ENCODE measurements at regions not wholly inside any gene's neighbourhood (a gene's known extent, or its start where the extent isn't known, plus 50 kb on each side); places are given as distances from the start of the nearest gene placed in this dataset.

DNA sequence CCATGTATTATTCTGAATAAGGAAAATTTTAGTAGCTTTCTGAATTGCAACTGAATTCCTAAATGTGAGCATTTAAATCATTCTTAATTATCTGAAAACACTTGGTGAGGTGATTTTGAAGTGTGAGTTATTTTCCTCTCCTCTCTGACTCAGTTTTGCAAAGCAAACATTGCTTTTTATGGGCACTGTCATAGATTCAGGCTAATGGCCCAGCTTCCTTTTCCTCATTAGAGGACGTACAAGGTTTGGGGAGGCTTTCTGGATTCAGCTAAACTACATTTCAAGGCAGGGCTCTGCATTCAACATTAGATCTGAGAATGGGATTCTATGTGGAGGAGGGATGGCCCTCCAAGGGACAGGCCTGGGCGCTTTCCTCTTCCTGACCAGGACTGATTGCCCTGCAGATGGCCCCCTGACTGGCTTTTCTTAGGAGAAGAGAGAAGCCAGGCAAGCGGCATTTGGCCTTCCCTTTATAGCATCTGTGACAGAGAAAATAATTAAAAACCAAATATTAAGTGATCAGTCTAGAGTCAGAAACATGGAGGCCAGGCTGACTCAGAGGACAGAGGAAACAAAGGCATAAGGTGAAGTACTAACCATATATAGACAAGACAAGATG is 53.0 kb upstream of the STXBP5L start:
- Histone ChIP-seq H3K9me3 (ENCODE audit: low read length) (no peaks in the 10 kb centered on the region), H3K36me3 (ENCODE audit: insufficient read depth, low read length) (no peaks in the 10 kb centered on the region), H3K4me3 (ENCODE audit: low read length) (no peak overlapping the region), H3K27me3 (ENCODE audit: insufficient read depth, low read length, poor library complexity, severe bottlenecking) (peaks cover 5% of the 10 kb centered on the region), H3K27ac (ENCODE audit: low read depth, low read length) (no peak overlapping the region), H3K4me1 (ENCODE audit: insufficient read depth, low read length) (no peaks in the 10 kb centered on the region)
- no peaks in the 10 kb centered on the region for H3K36me3 Mint-ChIP-seq
- H3K4me1 Mint-ChIP-seq = no peaks in the 10 kb centered on the region
- ChIA-PET CTCF (no interaction called here), POLR2A (no interaction called here)
- H3K9me3 Mint-ChIP-seq = peaks cover 0 to 1% (median 0%) of the 10 kb centered on the region in 5 donors
- peaks cover 10 to 20% of the 10 kb centered on the region in 2 donors for H3K27me3 Mint-ChIP-seq
- no peak for DNase-seq
- H3K4me3 Mint-ChIP-seq = no peak overlapping the region
- H3K27ac Mint-ChIP-seq = no peak overlapping the region

DNA sequence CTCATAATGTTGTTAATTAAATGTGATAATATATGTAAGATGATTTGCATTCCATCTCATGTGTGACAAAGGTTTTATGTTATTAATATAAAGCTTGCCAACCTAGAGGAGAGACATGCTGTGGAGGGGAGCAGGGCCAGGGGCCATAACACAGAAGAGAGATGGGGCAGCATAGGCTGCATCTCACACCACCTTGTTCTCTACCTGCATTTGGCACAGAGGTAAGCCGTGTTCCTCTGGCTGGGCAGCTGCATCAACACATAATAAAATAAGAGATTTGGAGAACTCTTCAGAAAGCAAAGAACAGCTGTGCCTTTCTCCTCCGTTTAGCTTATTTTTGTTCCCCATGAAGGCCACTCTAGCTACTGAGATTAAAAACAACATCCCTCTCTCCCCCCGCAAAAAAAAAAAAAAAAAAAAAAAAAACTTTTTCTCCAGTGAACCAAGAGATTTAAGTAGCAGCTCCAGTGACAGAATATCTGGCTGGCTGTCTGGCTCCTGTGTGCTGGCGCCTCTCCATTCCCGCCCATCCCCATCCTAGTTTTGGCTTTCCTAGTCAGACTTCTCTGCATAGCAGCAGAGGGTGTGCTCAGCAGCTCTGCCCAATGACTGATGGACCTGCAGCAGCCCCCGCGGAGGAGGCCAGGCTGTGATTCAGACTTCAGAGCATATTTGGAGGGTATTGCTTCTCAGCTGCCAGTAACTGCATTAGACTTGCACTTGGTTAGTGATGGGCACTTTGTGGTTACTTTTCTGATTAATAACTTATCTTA is 52.2 kb upstream of the STXBP5L start:
- DNase-seq = no peak
- peaks cover 0 to 1% (median 0%) of the 10 kb centered on the region in 5 donors for H3K9me3 Mint-ChIP-seq
- H3K36me3 ChIP-seq (ENCODE audit: insufficient read depth, low read length) = no peaks in the 10 kb centered on the region
- H3K27me3 ChIP-seq (ENCODE audit: insufficient read depth, low read length, poor library complexity, severe bottlenecking) = peaks cover 5% of the 10 kb centered on the region
- no peaks in the 10 kb centered on the region for H3K4me1 Mint-ChIP-seq
- ChIA-PET POLR2A (no interaction called here), CTCF (no interaction called here)
- H3K4me3 Mint-ChIP-seq = no peak overlapping the region
- no peak overlapping the region for H3K27ac Mint-ChIP-seq
- no peaks in the 10 kb centered on the region for H3K9me3 ChIP-seq (ENCODE audit: low read length)
- no peaks in the 10 kb centered on the region for H3K4me1 ChIP-seq (ENCODE audit: insufficient read depth, low read length)
- H3K27ac ChIP-seq (ENCODE audit: low read depth, low read length) = no peak overlapping the region
- no peaks in the 10 kb centered on the region for H3K36me3 Mint-ChIP-seq
- H3K4me3 ChIP-seq (ENCODE audit: low read length) = no peak overlapping the region
- peaks cover 5 to 20% of the 10 kb centered on the region in 2 donors for H3K27me3 Mint-ChIP-seq

Data from CD8-positive, alpha-beta memory T cell (primary cell).